Stomach (tissue), 4 donors: ENCODE measurements at regions not wholly inside any gene's neighbourhood (a gene's known extent, or its start where the extent isn't known, plus 50 kb on each side); places are given as distances from the start of the nearest gene placed in this dataset.

ENCODE experiments used
- POLR2A ChIP-seq, 4 donors: fragments of 450-650 bp; IDR thresholded peaks; one replicate each; pipeline ENCODE4 v1.6.1; 2016; ENCODE audit warnings: antibody characterized with exemption in 4 of 4, control low read depth in 2 of 4, mild to moderate bottlenecking in 1 of 4, moderate library complexity in 1 of 4
- POLR2AphosphoS5 ChIP-seq, 3 donors: sonication (generic); formaldehyde crosslinking; IDR thresholded peaks; one replicate each; pipeline ENCODE4 v1.6.1; 2016; ENCODE audit warnings: antibody characterized with exemption in 3 of 3
- TF ChIP-seq, protein P1 (sequence below), 7 experiments: fragments of 450-650 bp in 4 of 7; fragments of 200-600 bp in 3 of 7; sonication (generic) in 3 of 7; IDR thresholded peaks; one replicate each; pipeline ENCODE4 v1.5.1; 2016 to 2019; ENCODE audit warnings: antibody characterized with exemption in 7 of 7, control low read depth in 2 of 7, mild to moderate bottlenecking in 1 of 7

- TF ChIP-seq, protein P1, sequence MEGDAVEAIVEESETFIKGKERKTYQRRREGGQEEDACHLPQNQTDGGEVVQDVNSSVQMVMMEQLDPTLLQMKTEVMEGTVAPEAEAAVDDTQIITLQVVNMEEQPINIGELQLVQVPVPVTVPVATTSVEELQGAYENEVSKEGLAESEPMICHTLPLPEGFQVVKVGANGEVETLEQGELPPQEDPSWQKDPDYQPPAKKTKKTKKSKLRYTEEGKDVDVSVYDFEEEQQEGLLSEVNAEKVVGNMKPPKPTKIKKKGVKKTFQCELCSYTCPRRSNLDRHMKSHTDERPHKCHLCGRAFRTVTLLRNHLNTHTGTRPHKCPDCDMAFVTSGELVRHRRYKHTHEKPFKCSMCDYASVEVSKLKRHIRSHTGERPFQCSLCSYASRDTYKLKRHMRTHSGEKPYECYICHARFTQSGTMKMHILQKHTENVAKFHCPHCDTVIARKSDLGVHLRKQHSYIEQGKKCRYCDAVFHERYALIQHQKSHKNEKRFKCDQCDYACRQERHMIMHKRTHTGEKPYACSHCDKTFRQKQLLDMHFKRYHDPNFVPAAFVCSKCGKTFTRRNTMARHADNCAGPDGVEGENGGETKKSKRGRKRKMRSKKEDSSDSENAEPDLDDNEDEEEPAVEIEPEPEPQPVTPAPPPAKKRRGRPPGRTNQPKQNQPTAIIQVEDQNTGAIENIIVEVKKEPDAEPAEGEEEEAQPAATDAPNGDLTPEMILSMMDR (IDR thresholded peaks at IDR 0.05): no peak
- no peak for TF ChIP-seq POLR2AphosphoS5 (IDR thresholded peaks at IDR 0.05)
- no peak for TF ChIP-seq POLR2A (IDR thresholded peaks at IDR 0.05)
Observed at GRCh38 chr12:107405436-107405835, 280.2 kb upstream of the PWP1 start.
